GM12878 (cell line): ENCODE measurements at regions not wholly inside any gene's neighbourhood (a gene's known extent, or its start where the extent isn't known, plus 50 kb on each side); places are given as distances from the start of the nearest gene placed in this dataset.

Experiments used
- CREM ChIP-seq: IDR thresholded peaks from 2 replicates; pipeline ENCODE4 v1.6.1; 2014; ENCODE audit warnings: antibody characterized with exemption, low read depth
- EED ChIP-seq: sonication (generic); IDR thresholded peaks from 2 replicates; pipeline ENCODE4 v1.6.1; 2016; ENCODE audit warnings: antibody characterized with exemption, low read depth
- HCFC1 ChIP-seq: fragments of 150-350 bp; IDR thresholded peaks from 2 replicates; pipeline ENCODE4 v1.6.1; 2014; ENCODE audit warnings: low read length
- HSF1 ChIP-seq: fragments of 150-350 bp; IDR thresholded peaks from 2 replicates; pipeline ENCODE4 v1.6.1; 2014; ENCODE audit warnings: mild to moderate bottlenecking, low read depth, low read length
- IRF3 ChIP-seq: fragments of 450-650 bp; IDR thresholded peaks from 2 replicates; pipeline ENCODE4 v1.6.1; 2014; ENCODE audit warnings: mild to moderate bottlenecking
- JUND ChIP-seq: IDR thresholded peaks from 2 replicates; pipeline ENCODE4 v1.6.1; 2012; ENCODE audit warnings: low read depth, mild to moderate bottlenecking, low read length, improper control_type of control experiment, moderate library complexity
- MXI1 ChIP-seq: fragments of 150-350 bp; IDR thresholded peaks from 2 replicates; pipeline ENCODE4 v1.6.1; 2011; ENCODE audit warnings: low read depth, mild to moderate bottlenecking, inconsistent platforms, low read length, improper control_type of control experiment
- PRDM15 ChIP-seq: fragments of 450-650 bp; formaldehyde crosslinking; IDR thresholded peaks from 2 replicates; pipeline ENCODE4 v1.4.0; 2020; ENCODE audit warnings: mild to moderate bottlenecking, moderate library complexity
- RELA ChIP-seq: fragments of 450-650 bp; IDR thresholded peaks from 2 replicates; pipeline ENCODE4 v1.8.0; 2014; ENCODE audit warnings: borderline replicate concordance; ENCODE audit not compliant: partially characterized antibody
- ZNF217 ChIP-seq: fragments of 450-650 bp; IDR thresholded peaks from 2 replicates; pipeline ENCODE4 v1.6.1; 2017; ENCODE audit warnings: antibody characterized with exemption, mild to moderate bottlenecking

- no peak for TF ChIP-seq ZNF217
- no peak for TF ChIP-seq HCFC1
- TF ChIP-seq MXI1 = no peak
- TF ChIP-seq HSF1 = no peak
- TF ChIP-seq RELA = no peak
- TF ChIP-seq IRF3 = no peak
- TF ChIP-seq CREM = no peak
- TF ChIP-seq PRDM15 (CRISPR knock-in tag) = no peak
- no peak for TF ChIP-seq EED
- no peak for TF ChIP-seq JUND
Measured at GRCh38 chr12:91940322-91940721, 205.3 kb downstream of the BTG1 start (continued).
